Peyer's patch (tissue), 4 donors: ENCODE measurements at regions not wholly inside any gene's neighbourhood (a gene's known extent, or its start where the extent isn't known, plus 50 kb on each side); places are given as distances from the start of the nearest gene placed in this dataset.
"Not testable (repeated sequence)": the region's sequence is repeated elsewhere in the genome, so short reads cannot be mapped to it uniquely, and the experiment has no call there.

Experiments used
- CTCF ChIP-seq, 6 experiments: fragments of 450-650 bp in 4 of 6; fragments of 200-600 bp in 2 of 6; sonication (generic) in 1 of 6; IDR thresholded peaks; one replicate each; pipeline ENCODE4 v1.5.1; 2017 to 2019; ENCODE audit warnings: antibody characterized with exemption in 6 of 6, mild to moderate bottlenecking in 3 of 6, moderate library complexity in 1 of 6
- POLR2A ChIP-seq, 2 donors: fragments of 450-650 bp; IDR thresholded peaks; one replicate each; pipeline ENCODE4 v1.5.1; 2017; ENCODE audit warnings: antibody characterized with exemption in 2 of 2, mild to moderate bottlenecking in 2 of 2, moderate library complexity in 2 of 2

DNA sequence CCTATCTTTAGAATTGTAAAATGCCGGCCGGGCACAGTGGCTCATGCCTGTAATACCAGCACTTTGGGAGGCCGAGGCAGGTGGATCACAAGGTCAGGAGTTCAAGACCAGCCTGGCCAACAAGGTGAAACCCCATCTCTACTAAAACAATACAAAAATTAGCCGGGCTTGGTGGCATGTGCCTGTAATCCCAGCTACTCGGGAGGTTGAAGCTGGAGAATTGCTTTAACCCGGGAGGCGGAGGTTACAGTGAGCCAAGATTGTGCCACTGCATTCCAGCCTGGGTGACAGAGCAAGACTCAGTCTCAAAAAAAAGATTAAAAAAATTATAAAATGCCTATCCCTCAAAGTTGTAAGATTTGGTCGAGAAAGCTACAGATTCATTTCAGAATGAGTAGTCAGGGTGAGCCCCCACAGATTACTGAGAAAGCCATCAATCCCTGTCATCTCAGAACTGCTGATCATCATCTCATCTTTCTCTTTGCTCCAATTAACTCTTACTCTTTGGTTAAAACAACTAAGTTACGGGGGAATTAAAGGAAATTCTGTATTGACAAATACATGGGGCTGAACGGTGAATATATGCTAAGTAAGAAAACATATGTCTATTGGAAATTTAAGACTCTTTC is 76.9 kb upstream of the TNFSF11 start:
- not testable (repeated sequence) for TF ChIP-seq POLR2A, CTCF (IDR thresholded peaks at IDR 0.05)
